AG04449 (cell line): ENCODE measurements at regions not wholly inside any gene's neighbourhood (a gene's known extent, or its start where the extent isn't known, plus 50 kb on each side); places are given as distances from the start of the nearest gene placed in this dataset.
A peak's percentile ranks its signal among the peaks of the same experiment; 100 is the strongest.

Experiments
- CTCF ChIA-PET: fragments of 350-600 bp; formaldehyde crosslinking; extraction: SDS; loops from one replicate; lab custom pipeline; 2021; ENCODE audit warnings: antibody characterized with exemption; lab: Yijun Ruan, JAX
- POLR2A ChIA-PET: fragments of 400-600, 350-600 bp; formaldehyde crosslinking; extraction: SDS; loops from one replicate; lab custom pipeline; 2020; ENCODE audit warnings: antibody characterized with exemption, inconsistent platforms; lab: Yijun Ruan, JAX
- DNase-seq: peaks from one replicate; pipeline ENCODE4 v3.0.0-alpha.2; 2010; ENCODE audit warnings: low read depth, low spot score
- H3K4me3 ChIP-seq: 2 replicates; pipeline ENCODE4 v1.5.1; 2011; ENCODE audit warnings: low read depth, mild to moderate bottlenecking, control low read depth, low read length
- TF ChIP-seq, protein P1 (sequence below): IDR thresholded peaks from one replicate; pipeline ENCODE4 v1.5.1; 2011; ENCODE audit warnings: mild to moderate bottlenecking, moderate library complexity, low read length, control low read depth, inconsistent platforms; ENCODE audit not compliant: insufficient read depth; ENCODE audit errors: missing control alignments

DNA sequence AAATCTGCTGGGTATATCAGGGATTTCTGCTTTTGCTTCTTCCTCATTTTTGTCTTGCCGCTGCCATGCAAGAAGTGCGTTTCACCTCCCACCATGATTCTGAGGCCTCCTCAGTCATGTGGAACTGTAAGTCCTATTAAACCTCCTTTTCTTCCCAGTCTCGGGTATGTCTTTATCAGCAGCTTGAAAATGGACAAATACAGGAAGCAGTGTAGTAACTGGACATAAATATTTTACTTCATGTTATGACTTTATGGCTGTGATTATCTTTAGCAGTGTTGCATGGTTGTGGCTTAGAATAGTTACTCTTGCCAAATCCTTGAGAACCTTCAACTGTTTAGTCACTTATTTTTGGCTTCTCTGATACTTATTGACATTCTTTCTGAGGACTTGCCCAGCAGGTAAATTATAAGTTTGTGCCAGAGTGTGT, 66.2 kb upstream of the DLX2 start:
- DNase-seq: peak; percentile 38

DNA sequence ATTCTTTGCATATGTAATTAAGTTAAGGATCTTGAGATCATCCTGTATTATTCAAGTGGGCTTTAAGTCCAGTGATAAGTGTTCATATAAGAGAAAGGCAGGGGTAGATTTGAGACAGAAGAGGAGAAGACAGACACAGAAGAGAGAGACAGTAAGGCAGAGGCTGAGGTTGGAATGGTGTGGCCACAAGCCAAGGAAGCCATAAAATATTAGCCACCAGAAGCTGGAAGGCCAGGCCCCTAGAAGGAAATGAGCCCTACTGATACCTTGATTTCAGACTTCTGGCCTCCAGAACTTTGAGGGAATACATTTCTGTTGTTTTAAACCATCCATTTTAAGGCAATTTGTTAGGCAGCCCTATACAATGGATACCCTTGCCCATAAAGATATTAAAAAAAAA, 66.9 kb upstream of the DLX2 start:
- TF ChIP-seq, protein P1, sequence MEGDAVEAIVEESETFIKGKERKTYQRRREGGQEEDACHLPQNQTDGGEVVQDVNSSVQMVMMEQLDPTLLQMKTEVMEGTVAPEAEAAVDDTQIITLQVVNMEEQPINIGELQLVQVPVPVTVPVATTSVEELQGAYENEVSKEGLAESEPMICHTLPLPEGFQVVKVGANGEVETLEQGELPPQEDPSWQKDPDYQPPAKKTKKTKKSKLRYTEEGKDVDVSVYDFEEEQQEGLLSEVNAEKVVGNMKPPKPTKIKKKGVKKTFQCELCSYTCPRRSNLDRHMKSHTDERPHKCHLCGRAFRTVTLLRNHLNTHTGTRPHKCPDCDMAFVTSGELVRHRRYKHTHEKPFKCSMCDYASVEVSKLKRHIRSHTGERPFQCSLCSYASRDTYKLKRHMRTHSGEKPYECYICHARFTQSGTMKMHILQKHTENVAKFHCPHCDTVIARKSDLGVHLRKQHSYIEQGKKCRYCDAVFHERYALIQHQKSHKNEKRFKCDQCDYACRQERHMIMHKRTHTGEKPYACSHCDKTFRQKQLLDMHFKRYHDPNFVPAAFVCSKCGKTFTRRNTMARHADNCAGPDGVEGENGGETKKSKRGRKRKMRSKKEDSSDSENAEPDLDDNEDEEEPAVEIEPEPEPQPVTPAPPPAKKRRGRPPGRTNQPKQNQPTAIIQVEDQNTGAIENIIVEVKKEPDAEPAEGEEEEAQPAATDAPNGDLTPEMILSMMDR: no peak
- no peak for DNase-seq
- H3K4me3 ChIP-seq: no peak overlapping the region
- POLR2A ChIA-PET: no interaction called here
- CTCF ChIA-PET: interaction anchor here (1.3 to 17.3 kb wide), 2 partner anchors 293 to 307 kb away, joined by 4 to 662 read pairs; no protein-coding TSS in a partner anchor

More for the DNA sequence above, 66.2 kb upstream of the DLX2 start:
- H3K4me3 ChIP-seq: no peak overlapping the region
- CTCF ChIA-PET: interaction anchor here (17.3 kb wide), 1 partner anchor 294 kb away, joined by 662 read pairs; no protein-coding TSS in a partner anchor
- TF ChIP-seq, protein P1: no peak
- POLR2A ChIA-PET: no interaction called here

DNA sequence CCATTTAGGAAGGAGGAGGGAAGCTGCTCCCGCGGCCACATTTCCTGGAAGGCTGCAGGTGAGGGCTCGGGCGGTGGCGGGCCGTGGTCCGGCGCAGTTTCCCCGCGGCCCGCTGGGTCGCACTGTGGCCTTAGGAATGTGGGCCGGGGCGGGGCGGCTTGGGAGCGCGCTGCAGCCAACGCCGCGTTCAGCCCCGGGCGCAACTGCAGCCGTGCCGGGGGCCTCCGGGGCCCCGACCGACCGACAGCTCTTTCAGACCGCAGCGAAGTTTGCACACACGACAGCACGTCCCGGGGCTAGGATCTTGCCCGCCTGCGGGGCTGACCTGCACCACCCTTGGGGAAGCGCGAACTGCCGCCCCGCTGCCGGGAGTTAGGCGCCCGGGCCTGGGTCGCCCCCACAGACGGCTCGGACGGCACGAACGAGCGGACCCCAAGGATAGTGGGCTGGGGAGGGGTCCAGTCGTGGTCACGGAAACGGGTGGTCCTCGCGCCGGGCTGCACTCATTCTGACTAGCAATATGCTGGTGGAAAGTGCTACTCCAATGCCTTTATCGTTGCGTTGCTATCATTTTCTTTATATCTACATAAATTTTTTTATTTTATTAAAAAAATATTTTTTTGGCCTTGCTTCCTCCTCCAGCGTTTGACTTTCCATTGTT, 69.9 kb upstream of the DLX2 start:
- ChIA-PET CTCF (interaction anchor here (0.6 to 17.3 kb wide), 40 partner anchors 13 to 575 kb away, joined by 3 to 662 read pairs (median 3); partner anchors contain the start of gene ITGA6), POLR2A (interaction anchor here (1.0 to 1.6 kb wide), 2 partner anchors 111 to 293 kb away, joined by 3 read pairs; no protein-coding TSS in a partner anchor)
- TF ChIP-seq, protein P1: peak; percentile 91
- H3K4me3 ChIP-seq: peak overlapping the region; percentile 70
- DNase-seq: no peak

DNA sequence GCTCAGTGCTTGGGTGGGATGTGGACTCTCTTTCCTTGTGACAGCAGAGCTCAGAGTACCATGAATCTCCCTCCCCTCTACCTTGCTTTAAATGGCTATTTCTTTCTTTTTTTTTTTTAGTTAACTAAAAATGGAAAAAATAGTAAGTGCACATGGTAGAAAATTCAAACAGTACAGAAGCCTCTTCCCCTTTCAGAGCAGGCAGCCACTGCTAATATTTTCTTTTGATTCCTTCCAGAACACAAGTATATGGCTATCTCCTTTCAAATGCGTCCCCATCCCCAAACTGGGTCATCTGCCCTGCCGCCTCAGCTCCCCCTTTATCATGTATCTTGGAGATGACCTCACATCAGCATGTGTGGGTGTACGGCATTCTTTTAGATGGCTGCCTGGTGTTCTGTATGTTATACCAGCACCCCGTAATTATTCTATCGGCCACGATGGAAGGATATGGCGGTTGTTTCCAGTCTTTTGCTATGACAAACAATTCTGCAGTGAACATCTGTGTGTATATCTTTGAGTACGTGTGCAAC, 70.5 kb upstream of the DLX2 start:
- TF ChIP-seq, protein P1: no peak
- DNase-seq: no peak
- POLR2A ChIA-PET: interaction anchor here (1.0 to 1.6 kb wide), 2 partner anchors 110 to 292 kb away, joined by 3 read pairs; no protein-coding TSS in a partner anchor
- CTCF ChIA-PET: interaction anchor here (0.6 to 17.3 kb wide), 27 partner anchors 9 to 576 kb away, joined by 3 to 662 read pairs (median 4); partner anchors contain the start of gene ITGA6
- H3K4me3 ChIP-seq: no peak overlapping the region

DNA sequence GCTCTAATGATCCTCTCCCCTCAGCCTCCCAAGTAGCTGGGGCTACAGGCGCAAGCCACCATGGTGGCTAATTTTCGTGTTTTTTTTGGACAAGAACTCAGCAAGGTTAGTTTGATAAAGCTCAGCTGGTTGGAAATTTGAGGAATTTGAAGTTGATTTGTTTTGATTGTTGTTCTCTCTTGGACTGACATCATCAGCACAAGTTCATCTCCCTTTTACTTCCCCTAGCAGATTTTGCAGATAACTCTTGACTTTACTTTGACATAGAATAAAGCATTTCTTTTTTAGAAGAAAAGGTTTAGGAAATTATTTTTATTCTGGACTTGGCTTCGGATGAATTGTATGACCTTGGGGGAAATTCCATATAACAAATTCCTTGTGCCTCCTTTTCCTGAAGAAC, 74.9 kb upstream of the DLX2 start:
- CTCF ChIA-PET: interaction anchor here (0.6 to 17.3 kb wide), 5 partner anchors 17 to 408 kb away, joined by 3 to 662 read pairs (median 3); no protein-coding TSS in a partner anchor
- TF ChIP-seq, protein P1: no peak
- no peak overlapping the region for H3K4me3 ChIP-seq
- POLR2A ChIA-PET: no interaction called here
- DNase-seq: no peak

DNA sequence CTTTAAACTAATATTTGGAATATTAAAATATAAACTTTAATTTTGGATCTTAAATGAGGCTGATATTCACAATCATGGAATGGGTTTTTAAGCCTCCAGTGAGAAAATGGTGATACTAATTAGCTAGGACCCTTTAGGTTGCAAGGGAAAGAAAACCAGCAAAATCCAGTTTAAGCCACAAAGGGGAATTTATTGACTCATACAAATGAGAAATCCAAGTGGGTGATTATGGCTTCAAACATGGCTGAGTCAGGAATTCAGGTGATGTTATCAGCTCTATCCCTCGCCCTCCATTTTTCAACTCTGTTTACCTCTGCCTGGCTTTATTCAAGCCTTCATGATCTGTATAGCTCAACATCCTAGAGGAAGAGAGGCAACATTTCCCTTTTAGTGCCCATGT, 75.3 kb upstream of the DLX2 start:
- CTCF ChIA-PET: interaction anchor here (0.9 to 17.3 kb wide), 4 partner anchors 16 to 285 kb away, joined by 3 to 662 read pairs (median 3); no protein-coding TSS in a partner anchor
- DNase-seq: no peak
- no peak overlapping the region for H3K4me3 ChIP-seq
- POLR2A ChIA-PET: no interaction called here
- TF ChIP-seq, protein P1: no peak
